Right cardiac atrium (tissue), 5 donors: ENCODE measurements at regions not wholly inside any gene's neighbourhood (a gene's known extent, or its start where the extent isn't known, plus 50 kb on each side); places are given as distances from the start of the nearest gene placed in this dataset.
"Not testable (repeated sequence)": the region's sequence is repeated elsewhere in the genome, so short reads cannot be mapped to it uniquely, and the experiment has no call there.

ENCODE experiments used
- ATAC-seq, 2 donors: fragments of 200-7000 bp; cut with Tn5 transposase; one replicate each; pipeline versions ENCODE4 v1.8.0 to v1.9.1; 2020; ENCODE audit warnings: moderate library complexity in 2 of 2, mild to moderate bottlenecking in 1 of 2
- DNase-seq, 3 donors: peaks; one replicate each; pipeline ENCODE4 v3.0.0-alpha.2; 2020
- H3K27ac ChIP-seq: one replicate; pipeline ENCODE4 v1.5.1; 2013; ENCODE audit warnings: mild to moderate bottlenecking, low read length, control low read depth, moderate library complexity
- H3K27me3 ChIP-seq: one replicate; pipeline ENCODE4 v1.6.1; 2013; ENCODE audit not compliant: control insufficient read depth, insufficient read depth
- H3K4me1 ChIP-seq: one replicate; pipeline ENCODE4 v1.6.1; 2013; ENCODE audit warnings: low read length; ENCODE audit not compliant: control insufficient read depth, insufficient read depth
- H3K4me3 ChIP-seq: one replicate; pipeline ENCODE4 v1.5.1; 2013; ENCODE audit warnings: low read length, control low read depth
- H3K9me3 ChIP-seq: one replicate; pipeline ENCODE4 v1.6.1; 2013; ENCODE audit warnings: low read length; ENCODE audit not compliant: control insufficient read depth
- WGBS: extraction: QIAGEN DNeasy Blood & Tissue Kit; methylation state at CpG from one replicate; pipeline ENCODE4 v1.1.7; 2013; 5-methylcytosine and 5-hydroxymethylcytosine counted together
- intact Hi-C, 4 donors: fragments of 100-400 bp; cut with DNase I; formaldehyde crosslinking; loops; one replicate each; pipeline versions ENCODE4 v1.11.0 to v1.14.0; 2022 to 2023
- donor health status: healthy with polysubstance abuse.
- donor health status: DM: no; HTN: yes; CAD: no.
- donor health status: DM: no; HTN: no; CAD: no.
- donor health status: DM: no; HTN: yes; CAD: no; lungs with severe emphysema.
- donor health status: DM: yes; HTN: yes; CAD: no.

DNA sequence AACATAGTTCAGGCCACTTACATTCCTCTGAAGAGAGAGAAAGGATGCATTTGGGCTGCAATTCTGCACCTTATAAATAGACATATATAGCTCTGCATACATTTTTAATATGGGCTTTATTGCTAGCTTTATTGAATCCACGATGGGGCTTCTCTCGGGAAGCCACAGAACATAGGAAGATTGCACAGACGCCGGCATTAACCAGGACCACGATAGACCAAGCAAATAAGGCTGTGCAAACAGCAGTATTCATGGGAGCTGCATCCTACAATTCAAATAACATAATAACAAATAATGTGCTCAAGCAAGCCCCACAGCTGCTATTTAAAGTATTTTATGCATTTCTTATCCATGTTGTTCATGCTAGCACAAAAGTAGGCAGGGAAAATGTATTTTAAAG lies 432.3 kb downstream of the TMEM114 start:
- WGBS = 89% methylated on average over 5 of the region's 5 CpGs
- no peaks in the 10 kb centered on the region for H3K4me1 ChIP-seq
- no peak overlapping the region for H3K27ac ChIP-seq
- intact Hi-C loops = no loop called here
- H3K4me3 ChIP-seq = no peak overlapping the region
- H3K27me3 ChIP-seq = no peaks in the 10 kb centered on the region
- ATAC-seq (no peak), DNase-seq (no peak)
- H3K9me3 ChIP-seq = no peaks in the 10 kb centered on the region

DNA sequence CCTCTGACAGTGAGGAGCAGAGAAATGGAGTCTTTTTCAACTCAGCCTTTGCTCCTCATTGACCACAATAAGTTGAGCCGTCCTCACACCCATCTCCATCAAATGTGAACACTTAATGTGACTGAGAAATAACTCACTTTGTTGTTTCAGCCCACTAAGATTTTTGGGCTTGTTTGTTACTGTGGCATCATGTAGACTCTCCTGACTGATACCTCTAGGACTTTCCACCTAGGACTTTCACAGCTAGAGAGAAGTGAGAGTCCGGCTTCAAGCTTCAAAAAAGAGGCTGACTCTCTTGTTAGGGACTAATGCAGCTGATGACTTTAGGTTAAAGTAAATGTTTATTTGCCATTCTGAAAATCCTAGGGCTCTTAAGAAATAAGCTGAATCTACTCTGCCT lies 435.0 kb downstream of the TMEM114 start:
- no peaks in the 10 kb centered on the region for H3K4me1 ChIP-seq
- ATAC-seq = no peak
- WGBS = 54% methylated on average over 2 of the region's 2 CpGs

GRCh38 chr16:8146256-8147012 lies 443.9 kb downstream of the TMEM114 start:
- H3K9me3 ChIP-seq = no peaks in the 10 kb centered on the region
- ATAC-seq = no peak
- WGBS = 88% methylated on average over 17 of the region's 17 CpGs
- intact Hi-C loops = no loop called here
- H3K27ac ChIP-seq = no peak overlapping the region
- no peaks in the 10 kb centered on the region for H3K4me1 ChIP-seq
- H3K4me3 ChIP-seq = no peak overlapping the region
- DNase-seq = no peak
- H3K27me3 ChIP-seq = no peaks in the 10 kb centered on the region

More for the DNA sequence above, 435.0 kb downstream of the TMEM114 start:
- DNase-seq = no peak
- H3K27me3 ChIP-seq = no peaks in the 10 kb centered on the region
- no peak overlapping the region for H3K4me3 ChIP-seq
- no peaks in the 10 kb centered on the region for H3K9me3 ChIP-seq
- H3K27ac ChIP-seq = no peak overlapping the region
- intact Hi-C loops = no loop called here

DNA sequence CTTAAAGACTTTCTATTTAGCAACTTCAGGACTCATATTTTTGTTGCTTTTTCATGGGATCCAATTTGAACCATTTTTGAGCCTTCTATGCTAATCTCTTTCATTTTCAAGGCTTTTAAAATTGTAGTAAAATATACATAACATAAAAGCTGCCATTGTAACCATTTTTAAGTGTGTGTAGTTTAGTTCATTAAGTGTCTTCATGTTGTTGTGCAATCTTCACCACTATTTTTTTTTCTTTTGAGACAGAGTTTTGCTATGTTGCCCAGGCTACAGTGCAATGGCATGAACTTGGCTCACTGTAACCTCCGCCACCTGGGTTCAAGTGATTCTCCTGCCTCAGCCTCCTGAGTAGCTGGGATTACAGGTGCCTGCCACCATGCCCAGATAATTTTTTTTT lies 451.6 kb downstream of the TMEM114 start:
- ATAC-seq (no peak), DNase-seq (no peak)
- Histone ChIP-seq H3K4me1 (no peaks in the 10 kb centered on the region), H3K4me3 (no peak overlapping the region), H3K9me3 (no peaks in the 10 kb centered on the region), H3K27me3 (no peaks in the 10 kb centered on the region), H3K27ac (no peak overlapping the region)
- WGBS = 97% methylated on average over 1 of the region's 1 CpG
- intact Hi-C loops = no loop called here

- intact Hi-C loops = no loop called here
- WGBS = 77% methylated on average over 8 of the region's 8 CpGs
- Histone ChIP-seq H3K27me3 (no peaks in the 10 kb centered on the region), H3K9me3 (no peaks in the 10 kb centered on the region), H3K4me3 (no peak overlapping the region), H3K4me1 (no peaks in the 10 kb centered on the region), H3K27ac (no peak overlapping the region)
- ATAC-seq (no peak), DNase-seq (no peak)
Measured at GRCh38 chr16:8137606-8138005, 452.7 kb downstream of the TMEM114 start.

DNA sequence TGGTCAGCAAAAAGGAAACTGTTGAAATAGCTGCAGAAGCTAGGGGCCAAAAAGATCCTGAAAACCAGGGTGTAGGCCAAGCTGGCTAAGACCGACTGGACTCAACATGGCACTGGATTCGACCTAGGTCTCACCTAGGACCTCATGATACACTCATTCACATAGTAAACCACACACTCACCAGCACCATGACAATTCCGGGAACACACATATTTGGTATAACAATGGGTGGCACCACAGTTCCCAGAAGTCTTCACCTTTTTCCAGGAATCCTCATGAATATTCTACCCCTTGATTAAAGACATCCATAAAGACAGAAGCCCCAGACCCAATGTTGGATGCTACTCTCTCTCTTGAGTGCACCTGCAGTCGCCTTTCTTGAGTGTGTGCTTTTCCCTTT lies 460.1 kb downstream of the TMEM114 start:
- no peaks in the 10 kb centered on the region for H3K27me3 ChIP-seq
- no peaks in the 10 kb centered on the region for H3K9me3 ChIP-seq
- H3K4me3 ChIP-seq = no peak overlapping the region
- DNase-seq (no peak), ATAC-seq (no peak)
- H3K27ac ChIP-seq = no peak overlapping the region
- WGBS = 84% methylated on average over 4 of the region's 4 CpGs
- no peaks in the 10 kb centered on the region for H3K4me1 ChIP-seq
- intact Hi-C loops = no loop called here

GRCh38 chr16:8127070-8127469 lies 463.2 kb downstream of the TMEM114 start:
- 75% methylated on average over 11 of the region's 11 CpGs for WGBS
- ATAC-seq (no peak), DNase-seq (no peak)
- Histone ChIP-seq H3K4me3 (no peak overlapping the region), H3K9me3 (no peaks in the 10 kb centered on the region), H3K27me3 (no peaks in the 10 kb centered on the region), H3K27ac (no peak overlapping the region), H3K4me1 (no peaks in the 10 kb centered on the region)
- intact Hi-C loops = no loop called here

DNA sequence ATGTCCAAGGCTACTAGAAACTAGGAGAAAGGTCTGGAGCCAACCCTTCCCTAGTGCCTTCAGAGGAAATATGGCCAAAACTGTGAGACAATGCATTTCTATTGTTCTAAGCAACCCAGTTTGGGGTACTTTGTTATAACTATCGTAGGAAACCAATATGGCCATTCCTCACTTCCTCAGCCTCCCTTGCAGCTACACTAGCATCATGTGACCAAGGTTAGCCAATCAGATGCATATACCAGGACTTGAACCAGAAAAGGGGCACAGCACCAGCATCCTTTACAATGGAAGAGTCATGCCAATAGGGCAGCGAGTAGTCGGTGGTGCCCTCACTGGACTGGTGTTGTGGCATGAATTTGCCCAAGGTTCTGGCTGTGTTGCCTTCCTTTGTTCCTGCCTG lies 464.0 kb downstream of the TMEM114 start:
- ATAC-seq (no peak), DNase-seq (no peak)
- intact Hi-C loops = no loop called here
- H3K27me3 ChIP-seq = no peaks in the 10 kb centered on the region
- H3K4me1 ChIP-seq = no peaks in the 10 kb centered on the region
- H3K9me3 ChIP-seq = no peaks in the 10 kb centered on the region
- no peak overlapping the region for H3K27ac ChIP-seq
- WGBS = 93% methylated on average over 3 of the region's 3 CpGs
- H3K4me3 ChIP-seq = no peak overlapping the region

- Histone ChIP-seq H3K4me1 (no peaks in the 10 kb centered on the region), H3K27ac (no peak overlapping the region), H3K4me3 (no peak overlapping the region), H3K9me3 (no peaks in the 10 kb centered on the region), H3K27me3 (no peaks in the 10 kb centered on the region)
- 75% methylated on average over 4 of the region's 4 CpGs for WGBS
- intact Hi-C loops = no loop called here
- ATAC-seq (no peak), DNase-seq (no peak)
Measured at GRCh38 chr16:8120001-8120400, 470.3 kb downstream of the TMEM114 start.

DNA sequence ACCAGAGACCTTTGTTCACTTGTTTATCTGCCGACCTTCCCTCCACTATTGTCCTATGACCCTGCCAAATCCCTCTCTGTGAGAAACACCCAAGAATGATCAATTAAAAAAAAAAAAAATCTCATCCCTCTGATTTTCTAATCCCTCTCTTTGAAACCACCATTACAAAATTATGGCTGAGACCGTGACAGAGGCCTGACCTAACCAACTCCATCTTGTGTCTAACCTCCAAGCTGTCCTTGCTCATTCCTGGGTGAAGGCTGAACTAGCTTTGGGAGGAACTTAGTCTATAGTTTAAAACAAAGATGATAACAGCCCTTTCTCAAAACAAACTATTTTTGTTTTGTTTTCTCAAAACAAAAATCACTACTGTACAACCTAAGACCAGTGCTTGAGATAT lies 474.5 kb downstream of the TMEM114 start:
- intact Hi-C loops = no loop called here
- no peaks in the 10 kb centered on the region for H3K4me1 ChIP-seq
- H3K27me3 ChIP-seq = no peaks in the 10 kb centered on the region
- no peak for DNase-seq
- H3K9me3 ChIP-seq = no peaks in the 10 kb centered on the region
- WGBS = 26% methylated on average over 2 of the region's 2 CpGs
- no peak overlapping the region for H3K27ac ChIP-seq
- H3K4me3 ChIP-seq = no peak overlapping the region
- ATAC-seq = no peak

GRCh38 chr16:8114941-8115340 lies 475.4 kb downstream of the TMEM114 start:
- 91% methylated on average over 32 of the region's 32 CpGs for WGBS
- H3K4me1 ChIP-seq, H3K9me3 ChIP-seq, intact Hi-C loops, H3K27ac ChIP-seq, ATAC-seq, H3K27me3 ChIP-seq, H3K4me3 ChIP-seq: not testable (repeated sequence)
- DNase-seq = peak in 1 of 3 donors; percentile 50

- Histone ChIP-seq H3K27me3 (no peaks in the 10 kb centered on the region), H3K27ac (no peak overlapping the region), H3K4me1 (no peaks in the 10 kb centered on the region), H3K9me3 (no peaks in the 10 kb centered on the region), H3K4me3 (no peak overlapping the region)
- no peak for DNase-seq
- peak; percentile 50 to 83 for ATAC-seq
- intact Hi-C loops = no loop called here
- WGBS = 75% methylated on average over 3 of the region's 3 CpGs
Measured at GRCh38 chr16:8113843-8114242, 476.5 kb downstream of the TMEM114 start.
